GM12892 (cell line): ENCODE measurements at regions not wholly inside any gene's neighbourhood (a gene's known extent, or its start where the extent isn't known, plus 50 kb on each side); places are given as distances from the start of the nearest gene placed in this dataset.

ENCODE experiments used
- POLR2A ChIP-seq: IDR thresholded peaks from 2 replicates; pipeline ENCODE4 v1.6.1; 2011; ENCODE audit warnings: low read depth, low read length, control low read depth
- POLR2AphosphoS5 ChIP-seq: IDR thresholded peaks from 2 replicates; pipeline ENCODE4 v1.6.1; 2011; ENCODE audit warnings: low read depth, low read length, control low read depth
- TAF1 ChIP-seq: IDR thresholded peaks from 2 replicates; pipeline ENCODE4 v1.6.1; 2011; ENCODE audit warnings: low read depth, mild to moderate bottlenecking, control low read depth, low read length, borderline replicate concordance

DNA sequence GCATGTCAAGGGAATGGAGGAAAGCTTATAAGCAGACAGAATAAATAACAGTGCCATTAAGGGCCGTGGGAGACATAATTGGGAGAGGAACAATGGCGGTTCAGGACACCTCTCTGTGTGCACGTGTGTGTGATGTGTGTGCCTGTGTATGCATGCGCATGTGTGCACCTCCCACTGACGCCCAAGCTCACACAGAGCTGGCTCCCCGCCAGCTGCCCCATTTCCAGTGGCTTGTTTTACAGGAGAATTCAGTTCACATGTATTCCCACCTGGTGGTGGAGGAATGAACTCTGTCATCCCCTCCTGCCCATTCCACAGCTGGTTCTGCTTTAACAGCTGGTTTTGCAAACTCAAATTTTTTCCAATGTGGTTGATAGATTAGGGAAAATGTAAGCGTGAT, 262.2 kb downstream of the AJAP1 start:
- TF ChIP-seq POLR2A (no peak), POLR2AphosphoS5 (no peak), TAF1 (no peak)
